ENCODE measurements at regions not wholly inside any gene's neighbourhood (a gene's known extent, or its start where the extent isn't known, plus 50 kb on each side); places are given as distances from the start of the nearest gene placed in this dataset.

- ChIA-PET POLR2A (no interaction called here), CTCF (no interaction called here)
- Histone ChIP-seq H3K4me1 (ENCODE audit: control insufficient read depth in 1 of 2, extremely low read depth in 1 of 2, insufficient read depth in 2 of 2, low read length in 2 of 2) (no peaks in the 10 kb centered on the region), H3K36me3 (ENCODE audit: control insufficient read depth in 2 of 2, extremely low read depth in 1 of 2, insufficient read depth in 1 of 2, low read length in 1 of 2) (no peaks in the 10 kb centered on the region), H3K27ac (ENCODE audit: low read length) (no peak overlapping the region), H3K9me3 (no peaks in the 10 kb centered on the region), H3K4me3 (ENCODE audit: control insufficient read depth in 1 of 2, extremely low read depth in 1 of 2, low read length in 1 of 2) (no peak overlapping the region), H3K27me3 (replicated peaks in 1 of 2; ENCODE audit: control insufficient read depth in 2 of 2, extremely low read depth in 1 of 2, insufficient read depth in 2 of 2, low read length in 1 of 2) (no peaks in the 10 kb centered on the region)
- Mint-ChIP-seq H3K27me3 (no peaks in the 10 kb centered on the region), H3K9me3 (peaks cover 0 to 9% (median 6%) of the 10 kb centered on the region in 3 donors), H3K27ac (no peak overlapping the region), H3K4me1 (no peaks in the 10 kb centered on the region), H3K36me3 (no peaks in the 10 kb centered on the region), H3K4me3 (no peak overlapping the region)
- WGBS (ENCODE audit: insufficient coverage): no CpG with 5 or more reads among the region's 2 CpGs
- ATAC-seq (replicated peaks in 1 of 4) (no peak), DNase-seq (no peak)
Measured at GRCh38 chr12:114848666-114849065, 164.7 kb upstream of the TBX3 start.

DNA sequence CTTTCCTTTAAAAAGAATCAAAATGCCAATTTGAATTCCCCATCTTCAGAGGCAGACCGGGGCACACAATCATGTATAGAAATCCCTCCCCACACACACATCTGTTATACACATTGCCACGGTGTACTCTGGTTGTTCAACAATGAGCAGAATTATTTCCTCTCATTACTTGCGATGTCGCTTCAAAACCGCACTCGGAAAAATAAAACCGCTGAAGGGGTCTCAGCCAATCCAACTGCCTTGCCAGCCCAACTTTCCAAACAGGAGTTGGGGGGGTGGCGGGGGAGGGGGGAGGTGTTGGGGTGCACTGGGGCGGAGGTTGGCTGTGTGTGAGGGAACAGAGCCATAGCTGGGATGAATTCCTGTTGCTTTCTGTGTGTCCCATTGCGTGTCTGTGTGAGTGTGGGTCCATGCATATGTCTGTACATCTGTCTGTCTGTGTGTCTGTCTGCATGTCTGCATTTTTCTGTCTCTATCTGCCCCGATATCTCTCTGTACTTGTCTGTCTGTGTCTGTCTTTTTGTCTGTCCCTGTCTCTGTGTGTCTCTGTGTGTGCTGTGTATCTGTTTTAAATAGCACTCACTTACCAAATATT, 163.6 kb upstream of the TBX3 start:
- no peaks in the 10 kb centered on the region for H3K27me3 ChIP-seq (replicated peaks in 1 of 2; ENCODE audit: control insufficient read depth in 2 of 2, extremely low read depth in 1 of 2, insufficient read depth in 2 of 2, low read length in 1 of 2)
- no peak overlapping the region for H3K27ac ChIP-seq (ENCODE audit: low read length)
- ChIA-PET CTCF (no interaction called here), POLR2A (no interaction called here)
- no peak for DNase-seq
- 79% methylated on average over 3 of the region's 11 CpGs for WGBS (ENCODE audit: insufficient coverage)
- ATAC-seq (replicated peaks in 1 of 4): no peak
- Mint-ChIP-seq H3K27ac (no peak overlapping the region), H3K27me3 (no peaks in the 10 kb centered on the region), H3K4me3 (no peak overlapping the region), H3K4me1 (no peaks in the 10 kb centered on the region), H3K9me3 (peaks cover 0 to 9% (median 4%) of the 10 kb centered on the region in 3 donors), H3K36me3 (no peaks in the 10 kb centered on the region)
- H3K4me1 ChIP-seq (ENCODE audit: control insufficient read depth in 1 of 2, extremely low read depth in 1 of 2, insufficient read depth in 2 of 2, low read length in 2 of 2): no peaks in the 10 kb centered on the region
- no peak overlapping the region for H3K4me3 ChIP-seq (ENCODE audit: control insufficient read depth in 1 of 2, extremely low read depth in 1 of 2, low read length in 1 of 2)
- H3K36me3 ChIP-seq (ENCODE audit: control insufficient read depth in 2 of 2, extremely low read depth in 1 of 2, insufficient read depth in 1 of 2, low read length in 1 of 2): no peaks in the 10 kb centered on the region
- H3K9me3 ChIP-seq: no peaks in the 10 kb centered on the region

DNA sequence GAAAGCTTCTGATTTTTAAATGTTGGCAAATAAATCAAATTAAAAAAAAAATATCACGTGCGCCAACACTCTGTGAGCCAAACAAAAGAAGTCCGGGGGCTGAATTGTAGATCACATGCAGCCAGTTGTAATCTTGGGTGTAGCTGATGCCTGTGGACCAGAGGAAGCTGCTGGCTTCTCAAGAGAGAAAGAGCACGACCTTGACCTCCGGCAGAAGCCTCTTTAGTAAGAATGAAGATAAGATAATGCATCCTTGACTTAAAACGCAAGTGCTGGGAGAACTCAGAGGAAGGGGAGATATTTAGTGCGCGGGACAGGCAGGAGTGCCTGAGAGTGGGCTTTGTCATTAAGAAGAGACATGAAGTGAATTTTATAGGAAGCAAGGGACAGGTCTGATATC, 162.8 kb upstream of the TBX3 start:
- no peaks in the 10 kb centered on the region for H3K27me3 ChIP-seq (replicated peaks in 1 of 2; ENCODE audit: control insufficient read depth in 2 of 2, extremely low read depth in 1 of 2, insufficient read depth in 2 of 2, low read length in 1 of 2)
- Mint-ChIP-seq H3K36me3 (no peaks in the 10 kb centered on the region), H3K27ac (no peak overlapping the region), H3K4me3 (no peak overlapping the region), H3K4me1 (no peaks in the 10 kb centered on the region), H3K9me3 (peaks cover 0 to 9% (median under 1%) of the 10 kb centered on the region in 3 donors), H3K27me3 (no peaks in the 10 kb centered on the region)
- ChIA-PET CTCF (no interaction called here), POLR2A (no interaction called here)
- no peaks in the 10 kb centered on the region for H3K36me3 ChIP-seq (ENCODE audit: control insufficient read depth in 2 of 2, extremely low read depth in 1 of 2, insufficient read depth in 1 of 2, low read length in 1 of 2)
- no peak overlapping the region for H3K4me3 ChIP-seq (ENCODE audit: control insufficient read depth in 1 of 2, extremely low read depth in 1 of 2, low read length in 1 of 2)
- no peak for ATAC-seq (replicated peaks in 1 of 4)
- no peak for DNase-seq
- no peaks in the 10 kb centered on the region for H3K4me1 ChIP-seq (ENCODE audit: control insufficient read depth in 1 of 2, extremely low read depth in 1 of 2, insufficient read depth in 2 of 2, low read length in 2 of 2)
- 92% methylated on average over 8 of the region's 8 CpGs for WGBS (ENCODE audit: insufficient coverage)
- no peaks in the 10 kb centered on the region for H3K9me3 ChIP-seq
- no peak overlapping the region for H3K27ac ChIP-seq (ENCODE audit: low read length)

DNA sequence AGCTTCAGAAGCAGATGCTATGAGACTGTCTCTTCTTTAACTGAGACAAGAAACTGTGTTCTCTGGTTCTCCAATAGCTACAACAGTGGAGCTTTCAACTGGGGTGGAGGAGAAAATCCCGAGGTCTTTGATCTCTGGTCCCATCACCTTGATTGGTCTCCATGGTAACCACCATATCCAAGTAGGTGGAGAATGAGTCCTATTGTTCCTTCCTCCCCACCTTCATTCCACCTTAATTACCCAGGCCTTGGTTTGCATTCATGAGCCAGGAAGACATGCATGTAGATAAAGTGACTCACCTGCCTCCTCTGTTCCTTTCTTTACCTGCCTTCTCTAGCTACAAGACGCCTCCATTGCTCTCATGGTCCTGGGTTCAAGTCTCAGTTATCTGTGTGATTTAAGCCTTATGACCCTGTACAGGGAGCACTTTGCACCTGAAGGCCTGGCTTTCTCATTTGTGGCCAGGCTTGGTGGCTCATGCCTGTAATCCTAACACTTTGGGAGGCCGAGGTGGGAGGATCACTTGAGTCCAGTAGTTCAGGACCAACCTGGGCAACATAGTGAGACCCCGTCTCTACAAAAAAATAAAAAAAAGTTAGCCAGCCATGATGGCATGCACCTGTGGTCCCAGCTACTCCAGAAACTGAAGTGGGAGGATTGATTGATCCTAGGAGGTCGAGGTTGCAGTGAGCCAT, 157.7 kb upstream of the TBX3 start:
- 37% methylated on average over 3 of the region's 5 CpGs for WGBS (ENCODE audit: insufficient coverage)
- ATAC-seq (replicated peaks in 1 of 4): no peak

GRCh38 chr12:114838480-114838879, 154.5 kb upstream of the TBX3 start:
- Histone ChIP-seq H3K4me1 (ENCODE audit: control insufficient read depth in 1 of 2, extremely low read depth in 1 of 2, insufficient read depth in 2 of 2, low read length in 2 of 2) (no peaks in the 10 kb centered on the region), H3K36me3 (ENCODE audit: control insufficient read depth in 2 of 2, extremely low read depth in 1 of 2, insufficient read depth in 1 of 2, low read length in 1 of 2) (no peaks in the 10 kb centered on the region), H3K4me3 (ENCODE audit: control insufficient read depth in 1 of 2, extremely low read depth in 1 of 2, low read length in 1 of 2) (no peak overlapping the region), H3K9me3 (no peaks in the 10 kb centered on the region), H3K27me3 (replicated peaks in 1 of 2; ENCODE audit: control insufficient read depth in 2 of 2, extremely low read depth in 1 of 2, insufficient read depth in 2 of 2, low read length in 1 of 2) (no peaks in the 10 kb centered on the region), H3K27ac (ENCODE audit: low read length) (no peak overlapping the region)
- ChIA-PET CTCF (no interaction called here), POLR2A (no interaction called here)
- 73% methylated on average over 9 of the region's 9 CpGs for WGBS (ENCODE audit: insufficient coverage)
- no peaks in the 10 kb centered on the region for H3K4me1 Mint-ChIP-seq
- H3K4me3 Mint-ChIP-seq: no peak overlapping the region
- no peak for ATAC-seq (replicated peaks in 1 of 4)
- H3K9me3 Mint-ChIP-seq: no peaks in the 10 kb centered on the region
- no peak for DNase-seq
- H3K36me3 Mint-ChIP-seq: no peaks in the 10 kb centered on the region
- no peak overlapping the region for H3K27ac Mint-ChIP-seq
- no peaks in the 10 kb centered on the region for H3K27me3 Mint-ChIP-seq

More for the DNA sequence above, 157.7 kb upstream of the TBX3 start:
- POLR2A ChIA-PET: no interaction called here
- CTCF ChIA-PET: no interaction called here
- Histone ChIP-seq H3K9me3 (no peaks in the 10 kb centered on the region), H3K27ac (ENCODE audit: low read length) (no peak overlapping the region), H3K4me3 (ENCODE audit: control insufficient read depth in 1 of 2, extremely low read depth in 1 of 2, low read length in 1 of 2) (no peak overlapping the region), H3K27me3 (replicated peaks in 1 of 2; ENCODE audit: control insufficient read depth in 2 of 2, extremely low read depth in 1 of 2, insufficient read depth in 2 of 2, low read length in 1 of 2) (no peaks in the 10 kb centered on the region), H3K36me3 (ENCODE audit: control insufficient read depth in 2 of 2, extremely low read depth in 1 of 2, insufficient read depth in 1 of 2, low read length in 1 of 2) (no peaks in the 10 kb centered on the region), H3K4me1 (ENCODE audit: control insufficient read depth in 1 of 2, extremely low read depth in 1 of 2, insufficient read depth in 2 of 2, low read length in 2 of 2) (no peaks in the 10 kb centered on the region)
- H3K9me3 Mint-ChIP-seq: no peaks in the 10 kb centered on the region
- no peaks in the 10 kb centered on the region for H3K4me1 Mint-ChIP-seq
- no peak overlapping the region for H3K27ac Mint-ChIP-seq
- no peak for DNase-seq
- no peak overlapping the region for H3K4me3 Mint-ChIP-seq
- H3K27me3 Mint-ChIP-seq: no peaks in the 10 kb centered on the region
- no peaks in the 10 kb centered on the region for H3K36me3 Mint-ChIP-seq

- no peaks in the 10 kb centered on the region for H3K36me3 ChIP-seq (ENCODE audit: control insufficient read depth in 2 of 2, extremely low read depth in 1 of 2, insufficient read depth in 1 of 2, low read length in 1 of 2)
- CTCF ChIA-PET: no interaction called here
- no peaks in the 10 kb centered on the region for H3K4me1 ChIP-seq (ENCODE audit: control insufficient read depth in 1 of 2, extremely low read depth in 1 of 2, insufficient read depth in 2 of 2, low read length in 2 of 2)
- no CpG with 5 or more reads among the region's 3 CpGs for WGBS (ENCODE audit: insufficient coverage)
- DNase-seq (no peak), ATAC-seq (replicated peaks in 1 of 4) (no peak)
- no peaks in the 10 kb centered on the region for H3K9me3 ChIP-seq
- Mint-ChIP-seq H3K9me3 (peaks cover 0 to 2% (median 0%) of the 10 kb centered on the region in 3 donors), H3K36me3 (no peaks in the 10 kb centered on the region), H3K4me3 (no peak overlapping the region), H3K4me1 (no peaks in the 10 kb centered on the region), H3K27me3 (no peaks in the 10 kb centered on the region), H3K27ac (no peak overlapping the region)
- no peak overlapping the region for H3K27ac ChIP-seq (ENCODE audit: low read length)
- POLR2A ChIA-PET: no interaction called here
- H3K27me3 ChIP-seq (replicated peaks in 1 of 2; ENCODE audit: control insufficient read depth in 2 of 2, extremely low read depth in 1 of 2, insufficient read depth in 2 of 2, low read length in 1 of 2): no peaks in the 10 kb centered on the region
- no peak overlapping the region for H3K4me3 ChIP-seq (ENCODE audit: control insufficient read depth in 1 of 2, extremely low read depth in 1 of 2, low read length in 1 of 2)
Measured at GRCh38 chr12:114836609-114837008, 152.6 kb upstream of the TBX3 start.

DNA sequence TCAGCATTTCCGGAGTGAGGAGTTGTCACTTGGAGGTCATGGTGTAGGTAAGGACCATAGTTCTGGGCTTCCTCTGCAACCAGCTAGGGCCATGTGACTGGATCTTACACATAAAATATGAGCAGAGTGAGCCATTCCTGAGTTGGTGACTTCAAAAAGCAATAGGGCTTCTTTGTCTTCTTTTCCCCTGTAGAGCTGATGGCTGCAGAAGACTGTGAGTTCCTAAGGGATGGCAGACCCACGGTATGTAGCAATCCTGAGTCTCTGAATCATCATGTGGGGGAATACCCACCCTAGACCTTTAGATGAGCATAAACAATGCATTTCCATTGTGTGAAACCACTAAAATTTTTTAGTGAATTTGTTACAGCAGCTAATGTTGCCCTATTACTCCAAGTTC, 151.1 kb upstream of the TBX3 start:
- Histone ChIP-seq H3K27me3 (replicated peaks in 1 of 2; ENCODE audit: control insufficient read depth in 2 of 2, extremely low read depth in 1 of 2, insufficient read depth in 2 of 2, low read length in 1 of 2) (no peaks in the 10 kb centered on the region), H3K27ac (ENCODE audit: low read length) (no peak overlapping the region), H3K4me1 (ENCODE audit: control insufficient read depth in 1 of 2, extremely low read depth in 1 of 2, insufficient read depth in 2 of 2, low read length in 2 of 2) (no peaks in the 10 kb centered on the region), H3K4me3 (ENCODE audit: control insufficient read depth in 1 of 2, extremely low read depth in 1 of 2, low read length in 1 of 2) (no peak overlapping the region), H3K9me3 (no peaks in the 10 kb centered on the region), H3K36me3 (ENCODE audit: control insufficient read depth in 2 of 2, extremely low read depth in 1 of 2, insufficient read depth in 1 of 2, low read length in 1 of 2) (no peaks in the 10 kb centered on the region)
- Mint-ChIP-seq H3K4me1 (no peaks in the 10 kb centered on the region), H3K27ac (no peak overlapping the region), H3K36me3 (no peaks in the 10 kb centered on the region), H3K4me3 (no peak overlapping the region), H3K27me3 (no peaks in the 10 kb centered on the region), H3K9me3 (peaks cover 0 to 2% (median 0%) of the 10 kb centered on the region in 3 donors)
- no CpG with 5 or more reads among the region's 2 CpGs for WGBS (ENCODE audit: insufficient coverage)
- ChIA-PET POLR2A (no interaction called here), CTCF (no interaction called here)
- DNase-seq: no peak
- ATAC-seq (replicated peaks in 1 of 4): no peak
